ENCODE measurements at regions not wholly inside any gene's neighbourhood (a gene's known extent, or its start where the extent isn't known, plus 50 kb on each side); places are given as distances from the start of the nearest gene placed in this dataset.

DNA sequence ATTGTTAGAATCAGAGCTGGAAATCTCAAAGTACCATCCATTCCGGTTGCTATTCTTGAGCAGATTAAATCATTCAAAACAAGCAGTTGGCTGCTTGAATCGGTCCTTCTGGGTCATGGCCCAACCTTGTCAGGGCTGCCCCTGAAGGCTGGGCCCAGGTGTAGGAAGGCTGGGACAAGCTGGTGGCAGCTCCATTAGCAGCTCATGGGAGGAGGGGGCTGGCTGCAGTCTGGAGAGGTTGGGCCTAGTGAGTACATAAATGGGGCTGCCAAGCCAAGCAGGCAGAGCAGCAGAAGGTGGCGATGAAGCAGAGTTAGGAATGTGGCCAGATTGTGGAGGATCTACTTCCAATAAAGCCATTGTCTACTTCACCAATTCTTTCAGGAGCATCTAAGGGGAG lies 81.4 kb downstream of the ADCYAP1 start:
- no peak overlapping the region for H3K27ac Mint-ChIP-seq
- no peak for ATAC-seq (ENCODE audit: low read depth)
- no peak for DNase-seq

DNA sequence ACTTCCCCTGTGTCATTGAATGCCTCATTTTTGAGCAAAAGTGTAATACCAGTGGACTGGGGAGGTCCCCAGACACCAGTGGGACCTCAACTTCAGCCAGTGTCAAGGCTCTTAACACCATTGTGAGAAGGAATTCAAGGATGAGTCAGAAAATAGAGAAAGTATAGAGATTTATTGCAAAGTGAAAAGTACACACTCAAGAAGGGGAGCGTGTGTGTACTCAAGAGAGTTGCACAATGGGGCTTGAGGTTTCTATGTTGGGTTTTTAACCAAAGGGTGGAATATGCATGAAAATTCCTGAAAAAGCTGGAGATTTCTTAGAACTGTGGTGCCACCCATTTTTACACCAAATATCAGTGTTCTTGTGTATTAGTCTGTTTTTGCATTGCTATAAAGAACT lies 81.9 kb downstream of the ADCYAP1 start:
- H3K27ac Mint-ChIP-seq = no peak overlapping the region
- no peaks in the 10 kb centered on the region for H3K9me3 Mint-ChIP-seq
- no peaks in the 10 kb centered on the region for H3K4me1 Mint-ChIP-seq
- DNase-seq = no peak
- H3K27me3 Mint-ChIP-seq = no peaks in the 10 kb centered on the region
- ATAC-seq (ENCODE audit: low read depth) = no peak
- POLR2A ChIA-PET = no interaction called here
- H3K4me3 Mint-ChIP-seq = no peak overlapping the region
- H3K36me3 Mint-ChIP-seq = no peaks in the 10 kb centered on the region

More for the DNA sequence above, 81.4 kb downstream of the ADCYAP1 start:
- Mint-ChIP-seq H3K9me3 (no peaks in the 10 kb centered on the region), H3K27me3 (no peaks in the 10 kb centered on the region), H3K4me3 (no peak overlapping the region), H3K4me1 (no peaks in the 10 kb centered on the region), H3K36me3 (no peaks in the 10 kb centered on the region)
- POLR2A ChIA-PET = no interaction called here

DNA sequence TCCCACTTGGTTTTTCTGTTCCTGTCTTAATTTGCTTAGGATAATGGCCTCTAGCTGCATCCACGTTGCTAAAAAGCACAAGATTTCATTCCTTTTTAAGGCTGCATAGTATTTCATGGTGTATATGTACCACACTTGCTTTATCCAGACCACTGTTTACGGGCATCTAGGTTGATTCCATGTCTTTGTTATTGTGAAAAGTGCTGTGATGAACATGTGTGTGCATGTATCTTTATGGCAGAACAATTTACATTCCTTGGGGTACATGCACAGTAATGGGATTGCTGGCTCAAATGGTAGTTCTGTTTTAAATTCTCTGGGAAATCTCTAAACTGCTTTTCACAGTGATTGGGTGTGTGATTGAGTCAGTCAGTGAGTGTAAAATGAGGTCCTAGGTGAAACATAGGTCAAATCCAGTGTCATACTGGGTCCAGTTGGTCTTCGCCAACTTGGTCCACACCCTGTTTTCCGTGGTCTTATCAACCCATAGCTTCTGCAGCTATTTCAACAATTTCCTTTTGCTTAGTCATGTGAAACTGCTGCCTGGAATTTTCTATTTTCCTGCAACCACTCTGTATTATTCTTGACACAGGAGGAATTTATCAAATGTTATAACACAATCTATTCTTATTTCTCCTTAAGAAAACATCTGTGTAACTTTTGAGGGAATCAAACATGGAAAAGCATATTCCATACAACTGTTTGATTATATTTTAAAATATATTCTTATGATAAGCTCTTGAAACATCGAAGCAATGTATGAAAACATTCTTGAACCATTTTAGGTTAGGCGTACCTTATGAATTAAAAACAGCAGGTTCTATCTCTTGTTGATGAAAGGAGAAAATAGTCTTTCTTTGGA lies 82.9 kb downstream of the ADCYAP1 start:
- ATAC-seq (ENCODE audit: low read depth) (no peak), DNase-seq (no peak)
- POLR2A ChIA-PET = no interaction called here
- Mint-ChIP-seq H3K4me1 (no peaks in the 10 kb centered on the region), H3K27ac (no peak overlapping the region), H3K4me3 (no peak overlapping the region), H3K27me3 (no peaks in the 10 kb centered on the region), H3K9me3 (no peaks in the 10 kb centered on the region), H3K36me3 (no peaks in the 10 kb centered on the region)

DNA sequence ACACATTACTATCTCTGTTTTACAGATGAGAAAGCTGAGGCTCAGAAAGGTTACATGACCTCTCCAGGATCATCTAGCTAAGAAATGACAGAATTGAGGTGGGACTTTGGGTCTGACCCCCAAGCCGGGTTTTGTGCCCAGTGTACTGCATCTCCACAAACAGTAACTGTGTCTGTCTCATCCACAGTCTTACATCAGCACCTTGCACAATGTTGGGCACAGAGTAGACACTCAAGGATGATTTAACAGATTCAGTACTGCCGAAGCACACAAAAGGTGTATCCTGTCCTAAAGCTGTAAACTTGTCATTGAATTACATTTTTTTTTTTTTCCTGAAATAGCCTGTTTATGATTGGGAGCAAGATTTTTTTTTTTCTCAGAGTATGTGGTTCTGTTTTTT lies 84.8 kb downstream of the ADCYAP1 start:
- Mint-ChIP-seq H3K27me3 (no peaks in the 10 kb centered on the region), H3K27ac (no peak overlapping the region), H3K9me3 (no peaks in the 10 kb centered on the region), H3K36me3 (no peaks in the 10 kb centered on the region), H3K4me3 (no peak overlapping the region), H3K4me1 (no peaks in the 10 kb centered on the region)
- POLR2A ChIA-PET = no interaction called here
- DNase-seq (no peak), ATAC-seq (ENCODE audit: low read depth) (no peak)

DNA sequence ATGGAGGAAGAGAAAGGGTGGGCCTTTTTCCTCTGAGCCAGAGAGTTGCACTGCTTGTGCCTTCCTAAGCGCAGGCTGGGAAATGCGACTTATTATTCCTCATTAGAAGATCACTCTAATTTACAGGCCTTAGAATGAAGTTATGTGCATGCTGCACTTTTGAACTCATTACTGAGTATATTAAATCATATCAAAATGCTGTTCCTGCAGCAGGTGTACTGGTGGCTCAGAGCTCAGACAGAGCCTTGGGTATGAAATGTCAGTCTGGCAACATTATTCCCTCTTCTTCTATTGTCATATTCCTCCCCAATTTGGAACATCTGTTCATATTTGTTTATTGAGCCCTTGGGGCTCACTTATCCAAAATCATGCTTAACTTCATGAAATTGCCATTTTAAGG lies 85.5 kb downstream of the ADCYAP1 start:
- Mint-ChIP-seq H3K27me3 (no peaks in the 10 kb centered on the region), H3K36me3 (no peaks in the 10 kb centered on the region), H3K27ac (no peak overlapping the region), H3K4me1 (no peaks in the 10 kb centered on the region), H3K4me3 (no peak overlapping the region), H3K9me3 (no peaks in the 10 kb centered on the region)
- POLR2A ChIA-PET = no interaction called here
- ATAC-seq (ENCODE audit: low read depth) (no peak), DNase-seq (no peak)

DNA sequence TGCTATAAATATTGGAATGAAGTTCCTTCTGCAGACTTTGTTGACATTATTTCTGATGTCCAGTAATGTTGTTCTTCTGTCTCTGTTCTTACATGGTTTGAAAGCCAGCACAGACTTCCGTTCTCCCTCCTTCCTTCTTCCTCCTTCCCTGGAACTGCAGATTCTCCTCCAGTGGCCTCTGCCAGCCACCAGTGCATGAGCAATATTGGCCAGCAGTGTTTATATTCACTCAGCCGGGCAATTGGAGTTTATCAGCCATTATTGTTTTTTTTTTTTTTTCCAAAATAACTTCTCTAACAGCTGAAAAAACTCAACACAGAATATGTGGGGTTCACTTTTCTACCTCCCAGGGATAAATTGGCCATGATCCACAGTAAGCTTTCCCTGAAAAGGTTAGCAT lies 86.8 kb downstream of the ADCYAP1 start:
- DNase-seq = no peak
- no peaks in the 10 kb centered on the region for H3K27me3 Mint-ChIP-seq
- no peak overlapping the region for H3K4me3 Mint-ChIP-seq
- no peaks in the 10 kb centered on the region for H3K9me3 Mint-ChIP-seq
- H3K27ac Mint-ChIP-seq = no peak overlapping the region
- ATAC-seq (ENCODE audit: low read depth) = no peak
- no peaks in the 10 kb centered on the region for H3K4me1 Mint-ChIP-seq
- POLR2A ChIA-PET = no interaction called here
- no peaks in the 10 kb centered on the region for H3K36me3 Mint-ChIP-seq

DNA sequence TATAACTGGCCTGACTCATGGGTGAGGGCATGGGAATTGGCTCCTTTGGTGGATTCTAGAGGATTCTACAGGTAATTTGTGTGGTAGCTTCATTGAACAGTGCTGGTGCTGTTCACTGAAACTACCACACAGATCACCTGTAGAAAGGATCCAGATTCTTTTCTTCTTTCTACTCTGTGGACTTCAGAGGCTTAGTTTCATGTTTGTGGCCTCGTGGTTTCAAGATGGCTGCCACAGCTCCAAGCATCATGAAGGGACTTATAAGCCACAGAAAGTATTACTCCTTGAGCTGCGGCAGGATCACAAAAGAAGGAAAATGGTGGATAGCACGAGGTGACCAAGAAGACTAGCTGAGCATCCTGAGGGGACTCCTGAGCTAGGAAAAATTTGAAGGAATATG lies 88.9 kb downstream of the ADCYAP1 start:
- no peak for DNase-seq
- H3K27ac Mint-ChIP-seq = no peak overlapping the region
- no peaks in the 10 kb centered on the region for H3K4me1 Mint-ChIP-seq
- no peaks in the 10 kb centered on the region for H3K27me3 Mint-ChIP-seq
- H3K9me3 Mint-ChIP-seq = no peaks in the 10 kb centered on the region
- no peak for ATAC-seq (ENCODE audit: low read depth)
- no peak overlapping the region for H3K4me3 Mint-ChIP-seq
- POLR2A ChIA-PET = no interaction called here
- H3K36me3 Mint-ChIP-seq = no peaks in the 10 kb centered on the region

DNA sequence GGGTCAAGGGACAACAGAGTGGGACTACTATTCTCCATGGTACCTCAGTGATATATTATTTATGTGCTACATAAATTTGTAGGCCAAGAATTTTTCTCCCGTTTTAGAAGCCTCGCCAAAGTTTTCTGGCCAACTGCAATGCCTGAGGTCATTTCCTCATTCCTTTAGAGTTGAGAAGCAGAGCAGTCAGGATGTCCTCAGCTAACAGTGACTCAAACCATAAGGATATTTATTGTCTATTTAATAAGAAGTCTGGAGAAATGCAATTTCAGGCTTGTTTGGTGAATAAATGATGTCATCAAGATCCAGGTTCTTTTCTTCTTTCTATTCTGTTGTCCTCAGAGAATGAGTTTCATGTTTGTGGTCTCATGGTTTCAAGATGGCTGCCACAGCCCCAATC lies 91.0 kb downstream of the ADCYAP1 start:
- Mint-ChIP-seq H3K4me3 (no peak overlapping the region), H3K36me3 (no peaks in the 10 kb centered on the region), H3K4me1 (no peaks in the 10 kb centered on the region), H3K27me3 (peaks cover under 1% of the 10 kb centered on the region), H3K27ac (no peak overlapping the region), H3K9me3 (no peaks in the 10 kb centered on the region)
- POLR2A ChIA-PET = no interaction called here
- ATAC-seq (ENCODE audit: low read depth) = no peak
- no peak for DNase-seq

DNA sequence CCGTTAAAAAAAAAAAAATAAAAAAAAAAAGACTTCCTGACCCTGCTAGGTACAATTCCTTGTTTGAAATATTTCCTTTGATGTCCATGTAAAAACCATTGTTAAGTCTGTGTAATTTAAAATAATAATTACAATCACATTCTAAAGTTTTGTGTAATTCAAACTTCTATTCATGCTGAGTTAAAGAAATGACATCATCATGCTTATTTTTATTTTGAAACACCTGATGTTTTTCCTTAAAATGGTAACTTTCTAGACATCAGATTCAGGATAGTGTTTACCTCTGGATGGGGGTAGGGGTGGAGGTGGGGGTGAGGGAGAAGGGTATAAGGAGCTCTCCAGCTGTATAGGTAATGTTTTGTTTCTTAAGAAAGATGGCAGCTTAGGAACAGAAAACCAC lies 92.8 kb downstream of the ADCYAP1 start:
- POLR2A ChIA-PET = no interaction called here
- Mint-ChIP-seq H3K9me3 (no peaks in the 10 kb centered on the region), H3K27me3 (peaks cover 3% of the 10 kb centered on the region), H3K4me1 (no peaks in the 10 kb centered on the region), H3K4me3 (no peak overlapping the region), H3K27ac (no peak overlapping the region), H3K36me3 (no peaks in the 10 kb centered on the region)
- ATAC-seq (ENCODE audit: low read depth) (no peak), DNase-seq (no peak)

DNA sequence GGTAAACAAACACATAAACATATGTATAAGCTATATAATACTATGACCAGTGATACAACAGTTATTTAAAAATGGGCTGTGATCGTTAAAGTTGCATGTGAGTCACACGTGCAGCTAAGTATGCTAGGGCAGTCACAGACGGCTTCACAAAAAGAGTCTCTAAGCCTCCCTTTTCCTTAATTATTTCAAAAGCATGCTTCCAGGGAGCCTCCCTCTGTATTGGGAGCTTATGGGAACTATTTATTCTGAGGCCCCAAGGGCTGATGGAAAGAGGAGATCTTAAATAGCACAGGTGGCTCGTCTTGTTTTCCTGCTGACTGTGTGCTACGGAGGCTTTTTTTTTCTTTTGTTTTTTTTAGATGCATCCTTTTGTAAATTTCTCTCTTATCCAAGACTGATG lies 94.3 kb downstream of the ADCYAP1 start:
- Mint-ChIP-seq H3K4me3 (no peak overlapping the region), H3K27ac (no peak overlapping the region), H3K4me1 (no peaks in the 10 kb centered on the region), H3K9me3 (peaks cover 2% of the 10 kb centered on the region), H3K36me3 (no peaks in the 10 kb centered on the region), H3K27me3 (peaks cover 3% of the 10 kb centered on the region)
- POLR2A ChIA-PET = no interaction called here
- DNase-seq (no peak), ATAC-seq (ENCODE audit: low read depth) (no peak)

DNA sequence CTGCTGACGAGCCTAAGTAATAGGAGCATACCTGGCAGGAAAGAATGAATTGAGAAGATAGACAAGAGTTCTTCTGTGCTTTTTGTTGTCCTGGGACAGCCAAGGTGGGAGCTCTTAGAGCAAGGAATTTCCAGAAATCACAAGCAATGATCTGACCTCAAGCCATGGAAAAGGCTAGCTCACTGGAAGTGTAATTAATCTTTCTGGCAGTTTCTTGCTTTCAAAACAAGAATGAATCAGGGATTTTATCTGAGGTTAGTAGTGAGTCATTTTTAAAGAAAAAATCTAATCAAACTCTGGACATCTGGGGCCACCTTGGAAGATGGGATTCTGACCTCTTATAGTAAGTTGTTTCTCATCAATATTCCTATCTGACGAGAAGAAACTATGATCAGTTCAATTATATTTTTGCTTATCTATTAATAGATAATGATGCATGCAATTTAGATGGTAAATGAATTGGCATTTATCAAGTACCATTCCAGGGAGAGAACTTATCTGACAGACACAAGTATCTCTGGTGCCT lies 98.0 kb downstream of the ADCYAP1 start:
- peaks cover 3% of the 10 kb centered on the region for H3K27me3 Mint-ChIP-seq
- ATAC-seq (ENCODE audit: low read depth) (no peak), DNase-seq (no peak)
- H3K9me3 Mint-ChIP-seq = peaks cover 2% of the 10 kb centered on the region
- H3K4me1 Mint-ChIP-seq = no peaks in the 10 kb centered on the region
- no peaks in the 10 kb centered on the region for H3K36me3 Mint-ChIP-seq
- H3K4me3 Mint-ChIP-seq = no peak overlapping the region
- no peak overlapping the region for H3K27ac Mint-ChIP-seq
- POLR2A ChIA-PET = no interaction called here

DNA sequence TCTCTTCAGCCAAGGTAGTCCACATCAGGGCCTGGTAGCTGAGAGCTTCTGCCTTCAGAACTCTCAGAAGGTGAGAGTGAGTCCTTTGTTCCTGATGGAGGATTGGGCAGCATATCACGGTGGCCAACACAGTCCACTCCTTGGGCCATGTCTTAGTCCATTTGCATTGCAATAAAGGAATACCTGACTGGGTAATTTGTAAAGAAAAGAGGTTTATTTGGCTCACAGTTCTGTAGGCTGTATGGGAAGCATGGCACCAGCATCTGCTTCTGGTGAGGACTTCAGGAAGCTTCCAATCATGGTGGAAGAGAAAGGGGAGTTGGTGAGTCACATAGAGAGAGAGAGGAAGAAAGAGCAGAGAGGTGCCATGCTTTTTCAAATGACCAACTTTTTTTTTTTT lies 98.8 kb downstream of the ADCYAP1 start:
- H3K9me3 Mint-ChIP-seq = peaks cover 2% of the 10 kb centered on the region
- no peak overlapping the region for H3K4me3 Mint-ChIP-seq
- ATAC-seq (ENCODE audit: low read depth) (no peak), DNase-seq (no peak)
- H3K27me3 Mint-ChIP-seq = peaks cover 3% of the 10 kb centered on the region
- H3K27ac Mint-ChIP-seq = no peak overlapping the region
- no peaks in the 10 kb centered on the region for H3K36me3 Mint-ChIP-seq
- H3K4me1 Mint-ChIP-seq = no peaks in the 10 kb centered on the region
- POLR2A ChIA-PET = no interaction called here

DNA sequence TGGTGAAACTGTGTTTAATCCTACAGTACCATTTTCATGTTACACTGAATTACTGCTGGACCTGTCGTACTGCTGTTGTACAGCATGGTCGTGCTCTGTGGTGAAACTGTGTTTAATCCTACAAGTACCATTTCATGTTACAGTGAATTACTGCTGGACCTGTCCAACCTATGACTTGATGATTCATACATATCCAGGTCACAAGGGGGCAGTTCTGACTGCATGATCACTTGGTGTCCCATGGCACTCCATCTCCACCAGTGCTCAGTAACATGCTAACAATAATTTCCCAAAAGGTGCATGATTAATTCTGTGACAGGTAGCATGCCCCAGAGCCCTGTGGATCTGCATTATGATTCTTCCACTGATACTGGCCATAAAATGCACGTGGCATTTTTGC lies 101.6 kb downstream of the ADCYAP1 start:
- no peak overlapping the region for H3K27ac Mint-ChIP-seq
- no peaks in the 10 kb centered on the region for H3K36me3 Mint-ChIP-seq
- DNase-seq (no peak), ATAC-seq (ENCODE audit: low read depth) (no peak)
- H3K4me3 Mint-ChIP-seq = no peak overlapping the region
- no peaks in the 10 kb centered on the region for H3K4me1 Mint-ChIP-seq
- H3K9me3 Mint-ChIP-seq = peaks cover 2% of the 10 kb centered on the region
- no peaks in the 10 kb centered on the region for H3K27me3 Mint-ChIP-seq
- POLR2A ChIA-PET = no interaction called here

DNA sequence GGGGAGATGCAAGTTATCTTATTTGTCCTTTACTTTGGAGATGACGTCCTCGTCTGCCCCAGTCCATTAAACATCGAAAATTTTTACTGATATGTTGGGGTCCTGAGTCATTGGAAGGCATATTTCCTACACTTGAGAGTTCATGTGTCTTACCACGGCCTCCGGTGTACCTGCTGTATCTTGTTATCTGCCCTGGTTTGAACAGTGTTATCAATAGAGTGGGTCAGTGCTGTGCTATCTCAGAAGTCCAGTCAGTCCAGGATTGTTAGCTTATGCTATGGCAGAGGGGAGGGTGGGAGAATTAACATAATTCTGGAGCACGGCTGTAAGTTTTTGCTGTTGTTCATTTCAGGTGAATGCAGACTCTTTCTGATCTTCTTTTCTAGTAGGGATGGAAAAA lies 102.3 kb downstream of the ADCYAP1 start:
- Mint-ChIP-seq H3K9me3 (peaks cover 2% of the 10 kb centered on the region), H3K27me3 (no peaks in the 10 kb centered on the region), H3K4me3 (no peak overlapping the region), H3K4me1 (no peaks in the 10 kb centered on the region), H3K36me3 (no peaks in the 10 kb centered on the region), H3K27ac (no peak overlapping the region)
- DNase-seq (no peak), ATAC-seq (ENCODE audit: low read depth) (no peak)
- POLR2A ChIA-PET = no interaction called here

Data from activated naive CD8-positive, alpha-beta T cell treated with anti-CD3 and anti-CD28 coated beads, Interleukin-2, amount 10 ng/mL, durations not matched to agents 7 days and 5 days (primary cell).